AG04449 (cell line): ENCODE measurements at regions not wholly inside any gene's neighbourhood (a gene's known extent, or its start where the extent isn't known, plus 50 kb on each side); places are given as distances from the start of the nearest gene placed in this dataset.

Experiments
- CTCF ChIA-PET: fragments of 350-600 bp; formaldehyde crosslinking; extraction: SDS; loops from one replicate; lab custom pipeline; 2021; ENCODE audit warnings: antibody characterized with exemption; lab: Yijun Ruan, JAX
- POLR2A ChIA-PET: fragments of 400-600, 350-600 bp; formaldehyde crosslinking; extraction: SDS; loops from one replicate; lab custom pipeline; 2020; ENCODE audit warnings: antibody characterized with exemption, inconsistent platforms; lab: Yijun Ruan, JAX
- DNase-seq: peaks from one replicate; pipeline ENCODE4 v3.0.0-alpha.2; 2010; ENCODE audit warnings: low read depth, low spot score
- H3K4me3 ChIP-seq: 2 replicates; pipeline ENCODE4 v1.5.1; 2011; ENCODE audit warnings: low read depth, mild to moderate bottlenecking, control low read depth, low read length
- TF ChIP-seq, protein P1 (sequence below): IDR thresholded peaks from one replicate; pipeline ENCODE4 v1.5.1; 2011; ENCODE audit warnings: mild to moderate bottlenecking, moderate library complexity, low read length, control low read depth, inconsistent platforms; ENCODE audit not compliant: insufficient read depth; ENCODE audit errors: missing control alignments

DNA sequence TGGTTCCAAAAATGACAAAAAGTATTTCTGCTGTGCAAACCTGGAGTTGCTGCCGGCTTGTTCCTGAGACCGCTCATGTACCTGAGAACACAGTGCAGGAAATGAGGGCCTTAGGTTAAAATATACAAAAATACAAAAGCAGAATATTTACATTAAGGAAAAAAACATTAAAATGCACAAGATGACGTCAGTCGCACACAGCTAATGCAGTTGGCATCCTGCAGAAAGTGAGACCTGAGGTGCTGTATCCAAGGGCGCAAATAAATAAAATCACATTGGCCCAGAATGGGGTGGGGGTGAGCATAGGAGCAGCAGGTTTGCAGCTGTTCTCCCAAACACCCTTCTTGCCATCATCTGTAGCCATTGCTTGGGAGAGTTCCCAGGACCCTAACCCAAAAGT, 310.6 kb upstream of the BTBD3 start:
- TF ChIP-seq, protein P1, sequence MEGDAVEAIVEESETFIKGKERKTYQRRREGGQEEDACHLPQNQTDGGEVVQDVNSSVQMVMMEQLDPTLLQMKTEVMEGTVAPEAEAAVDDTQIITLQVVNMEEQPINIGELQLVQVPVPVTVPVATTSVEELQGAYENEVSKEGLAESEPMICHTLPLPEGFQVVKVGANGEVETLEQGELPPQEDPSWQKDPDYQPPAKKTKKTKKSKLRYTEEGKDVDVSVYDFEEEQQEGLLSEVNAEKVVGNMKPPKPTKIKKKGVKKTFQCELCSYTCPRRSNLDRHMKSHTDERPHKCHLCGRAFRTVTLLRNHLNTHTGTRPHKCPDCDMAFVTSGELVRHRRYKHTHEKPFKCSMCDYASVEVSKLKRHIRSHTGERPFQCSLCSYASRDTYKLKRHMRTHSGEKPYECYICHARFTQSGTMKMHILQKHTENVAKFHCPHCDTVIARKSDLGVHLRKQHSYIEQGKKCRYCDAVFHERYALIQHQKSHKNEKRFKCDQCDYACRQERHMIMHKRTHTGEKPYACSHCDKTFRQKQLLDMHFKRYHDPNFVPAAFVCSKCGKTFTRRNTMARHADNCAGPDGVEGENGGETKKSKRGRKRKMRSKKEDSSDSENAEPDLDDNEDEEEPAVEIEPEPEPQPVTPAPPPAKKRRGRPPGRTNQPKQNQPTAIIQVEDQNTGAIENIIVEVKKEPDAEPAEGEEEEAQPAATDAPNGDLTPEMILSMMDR: no peak
- no peak for DNase-seq
- no peak overlapping the region for H3K4me3 ChIP-seq
- CTCF ChIA-PET: no interaction called here
- POLR2A ChIA-PET: no interaction called here

DNA sequence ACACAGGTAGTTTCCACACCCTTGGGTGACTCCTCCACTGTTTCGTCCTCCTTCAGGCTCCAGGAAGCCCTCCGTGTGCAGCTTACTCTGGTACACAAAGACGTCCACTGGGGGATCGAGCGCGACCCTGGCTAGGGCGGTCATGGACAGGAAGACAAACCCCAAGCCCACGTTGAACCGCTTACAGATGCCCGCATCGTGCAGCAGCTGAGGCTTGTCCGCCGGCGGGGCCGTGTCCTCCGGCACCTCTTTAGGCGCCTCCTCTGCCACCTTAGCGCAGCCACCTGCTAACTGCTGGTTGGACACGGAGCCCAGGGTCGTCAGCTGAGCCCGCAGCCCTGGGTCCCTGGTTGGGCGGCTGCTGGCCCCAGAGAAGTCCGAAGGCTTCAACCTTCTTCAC, 309.0 kb upstream of the BTBD3 start:
- TF ChIP-seq, protein P1: no peak
- POLR2A ChIA-PET: no interaction called here
- no peak overlapping the region for H3K4me3 ChIP-seq
- no peak for DNase-seq
- CTCF ChIA-PET: no interaction called here

DNA sequence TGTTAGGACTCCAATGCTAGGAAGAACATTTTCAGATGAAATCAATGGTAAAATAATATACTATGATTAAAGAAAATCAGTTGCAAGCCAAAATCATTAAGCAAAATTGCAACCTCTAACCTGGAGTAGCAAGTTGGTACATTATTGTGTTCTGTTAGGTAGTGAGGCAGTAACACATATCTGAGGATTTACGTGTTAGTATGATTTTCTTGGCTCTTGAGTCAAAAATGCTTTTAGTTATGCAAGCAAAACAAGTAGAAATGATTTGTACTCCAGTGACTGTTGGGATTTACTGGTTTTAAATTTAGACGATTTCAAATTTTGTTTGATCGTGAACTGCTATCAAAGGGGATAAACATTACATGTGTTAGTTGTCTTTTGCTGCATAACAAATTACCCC, 293.0 kb upstream of the BTBD3 start:
- ChIA-PET CTCF (no interaction called here), POLR2A (no interaction called here)
- no peak overlapping the region for H3K4me3 ChIP-seq
- TF ChIP-seq, protein P1: no peak
- DNase-seq: no peak

DNA sequence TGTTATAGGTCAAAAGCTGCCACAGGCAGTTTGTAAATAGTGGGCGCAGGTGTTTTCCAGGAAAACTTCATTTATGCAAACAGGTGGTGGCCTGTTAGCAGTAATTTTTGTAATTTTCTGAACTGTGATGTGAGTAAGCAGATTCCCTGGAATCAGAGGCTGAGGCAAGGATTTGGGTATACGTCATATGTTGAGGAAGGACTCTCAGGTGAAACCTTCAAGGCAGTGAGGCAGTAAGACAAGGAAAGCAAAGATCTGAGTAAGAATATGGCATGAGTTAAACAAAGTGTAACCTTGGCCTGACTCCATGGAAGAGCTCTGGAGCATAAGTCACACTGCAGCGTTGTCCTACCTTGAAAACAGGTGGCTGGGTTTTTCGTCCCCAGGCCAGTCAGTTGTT, 291.1 kb upstream of the BTBD3 start:
- DNase-seq: no peak
- CTCF ChIA-PET: no interaction called here
- TF ChIP-seq, protein P1: no peak
- no peak overlapping the region for H3K4me3 ChIP-seq
- POLR2A ChIA-PET: no interaction called here

DNA sequence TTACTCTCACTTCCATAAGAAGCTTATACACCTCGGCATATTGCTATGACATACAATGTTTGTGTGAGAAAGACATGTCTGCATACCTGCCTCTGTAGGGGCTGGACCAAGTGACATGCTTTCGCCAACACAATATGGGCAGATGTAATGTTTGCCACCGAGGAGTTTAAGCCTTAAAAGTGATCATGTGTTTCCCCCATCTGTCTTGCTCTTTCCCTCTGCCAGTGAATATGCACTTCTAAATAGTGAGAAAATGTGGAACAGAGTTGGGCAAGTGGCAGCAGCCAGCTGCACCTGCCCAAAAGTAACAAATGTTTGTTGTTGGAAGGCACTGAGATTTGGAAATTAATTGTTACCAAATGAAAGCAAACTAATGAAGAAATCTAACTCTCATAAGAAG, 274.8 kb upstream of the BTBD3 start:
- ChIA-PET POLR2A (no interaction called here), CTCF (no interaction called here)
- TF ChIP-seq, protein P1: no peak
- no peak overlapping the region for H3K4me3 ChIP-seq
- no peak for DNase-seq

DNA sequence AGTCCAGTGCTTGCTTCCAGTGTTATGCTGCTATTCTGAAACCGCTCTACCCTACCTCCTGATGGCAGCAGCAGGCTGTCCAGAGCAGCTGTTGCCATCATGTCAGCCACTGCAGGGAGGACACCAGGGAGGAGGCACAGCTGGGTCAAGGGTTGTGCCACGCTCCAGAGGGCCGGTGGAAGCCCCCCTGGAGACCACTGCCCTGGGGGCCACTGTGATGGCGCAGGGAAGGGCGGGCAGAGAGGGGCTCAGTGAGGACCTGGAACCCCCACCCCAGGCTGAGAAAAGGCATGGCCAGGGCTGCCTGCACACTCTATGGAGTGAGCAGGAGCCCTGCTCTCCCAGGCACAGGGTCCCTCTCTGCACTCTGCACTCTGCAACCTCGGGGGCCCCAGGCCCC, 271.3 kb upstream of the BTBD3 start:
- DNase-seq: no peak
- POLR2A ChIA-PET: no interaction called here
- H3K4me3 ChIP-seq: no peak overlapping the region
- CTCF ChIA-PET: no interaction called here
- TF ChIP-seq, protein P1: no peak
